HCT116 (cell line): ENCODE measurements at regions not wholly inside any gene's neighbourhood (a gene's known extent, or its start where the extent isn't known, plus 50 kb on each side); places are given as distances from the start of the nearest gene placed in this dataset.

Experiments used
- ATAC-seq: fragments of 200-7000 bp; cut with Tn5 transposase; 2 replicates; pipeline ENCODE4 v1.9.1; 2020; ENCODE audit warnings: mild to moderate bottlenecking, moderate library complexity
- BruUV-seq: library from RNA; stranded (reverse); fragments of 400-500 nt; replicated peaks from 2 replicates; lab custom pipeline; 2021; lab: Mats Ljungman, UMichigan
- CTCF ChIA-PET: fragments of 300-600 bp; sonication (Branson Sonifier 250); formaldehyde crosslinking; loops from one replicate; lab custom pipeline; 2021; ENCODE audit warnings: antibody characterized with exemption; lab: Charles Lee
- POLR2A ChIA-PET: fragments of 300-600, 350-600 bp; sonication (Branson Sonifier 250); formaldehyde crosslinking; loops from one replicate; lab custom pipeline; 2021; ENCODE audit warnings: antibody characterized with exemption; lab: Charles Lee
- RAD21 ChIA-PET, 2 experiments: fragments of 300-600 bp; sonication (Branson Sonifier 250); formaldehyde crosslinking; loops; one replicate each; lab custom pipeline; 2023; ENCODE audit warnings: low total read pairs in 2 of 2; ENCODE audit not compliant: uncharacterized antibody in 2 of 2, unreplicated experiment in 2 of 2, low non-redundant PET in 1 of 2; lab: Charles Lee
- DNase-seq: peaks from one replicate; pipeline ENCODE4 v3.0.0-alpha.2; 2010; ENCODE audit warnings: low read depth, low spot score
- H2AFZ ChIP-seq: fragments of 200-600 bp; shearing (Covaris generic), sonication (generic); 2 replicates; pipeline ENCODE4 v1.6.1; 2017; ENCODE audit warnings: low read depth, mixed run types, mixed read lengths, antibody characterized with exemption, low read length; ENCODE audit not compliant: poor library complexity, severe bottlenecking
- H3K27ac ChIP-seq: 2 replicates; pipeline ENCODE4 v1.5.1; 2012; ENCODE audit warnings: low read depth, low read length
- H3K27me3 ChIP-seq: fragments of 200-600 bp; sonication (generic); 2 replicates; pipeline ENCODE4 v1.6.1; 2016; ENCODE audit warnings: mixed run types, low read length, mixed read lengths; ENCODE audit not compliant: insufficient read depth
- H3K36me3 ChIP-seq, 2 experiments: fragments of 200-500 bp in 1 of 2; fragments of 200-600 bp in 1 of 2; sonication (Bioruptor generic) in 1 of 2; sonication (generic) in 1 of 2; 2 replicates each; pipeline versions ENCODE4 v1.5.1 to v1.6.1; 2014 to 2016; ENCODE audit warnings: low read length in 2 of 2, inconsistent platforms in 1 of 2, mixed read lengths in 1 of 2, mixed run types in 1 of 2; ENCODE audit not compliant: insufficient read depth in 2 of 2, control insufficient read depth in 1 of 2
- H3K4me1 ChIP-seq, 2 experiments: fragments of 200-600 bp in 1 of 2; sonication (generic) in 1 of 2; 2 replicates each; pipeline versions ENCODE4 v1.5.1 to v1.6.1; 2012 to 2017; ENCODE audit warnings: low read length in 2 of 2, inconsistent platforms in 1 of 2, mild to moderate bottlenecking in 1 of 2, mixed read lengths in 1 of 2, mixed run types in 1 of 2, moderate library complexity in 1 of 2; ENCODE audit not compliant: insufficient read depth in 2 of 2, control insufficient read depth in 1 of 2
- H3K4me2 ChIP-seq: fragments of 200-600 bp; sonication (generic); 2 replicates; pipeline ENCODE4 v1.6.1; 2017; ENCODE audit warnings: mixed run types, low read length, mixed read lengths
- H3K4me3 ChIP-seq, 2 experiments: fragments of 200-600 bp in 1 of 2; sonication (generic) in 1 of 2; replicated peaks in 1 of 2; 2 replicates each; pipeline ENCODE4 v1.5.1; 2011 to 2016; ENCODE audit warnings: low read length in 2 of 2, control low read depth in 1 of 2, low read depth in 1 of 2, mild to moderate bottlenecking in 1 of 2, mixed read lengths in 1 of 2, mixed run types in 1 of 2
- H3K79me2 ChIP-seq: fragments of 200-600 bp; sonication (generic); 2 replicates; pipeline ENCODE4 v1.6.1; 2017; ENCODE audit warnings: mild to moderate bottlenecking, mixed run types, low read length, moderate library complexity, mixed read lengths; ENCODE audit not compliant: insufficient read depth
- H3K9ac ChIP-seq: fragments of 200-600 bp; sonication (generic); 2 replicates; pipeline ENCODE4 v1.6.1; 2016; ENCODE audit warnings: low read length, mixed read lengths
- H3K9me2 ChIP-seq: fragments of 200-600 bp; sonication (generic), shearing (Covaris generic); 2 replicates; pipeline ENCODE4 v1.6.1; 2017; ENCODE audit warnings: mixed run types, mild to moderate bottlenecking, moderate library complexity; ENCODE audit not compliant: insufficient read depth
- H3K9me3 ChIP-seq, 2 experiments: fragments of 200-500 bp in 1 of 2; fragments of 200-600 bp in 1 of 2; sonication (Bioruptor generic) in 1 of 2; sonication (generic) in 1 of 2; 2 replicates each; pipeline ENCODE4 v1.6.1; 2014 to 2017; ENCODE audit warnings: low read length in 2 of 2, mixed read lengths in 2 of 2, inconsistent platforms in 1 of 2, low read depth in 1 of 2, mild to moderate bottlenecking in 1 of 2, mixed run types in 1 of 2, moderate library complexity in 1 of 2; ENCODE audit not compliant: control insufficient read depth in 1 of 2, insufficient read depth in 1 of 2
- H4K20me1 ChIP-seq: fragments of 200-600 bp; sonication (generic), shearing (Covaris generic); 2 replicates; pipeline ENCODE4 v1.6.1; 2017; ENCODE audit warnings: mixed run types, mild to moderate bottlenecking, moderate library complexity; ENCODE audit not compliant: insufficient read depth
- ATF3 ChIP-seq: IDR thresholded peaks from 2 replicates; pipeline ENCODE4 v1.6.1; 2012
- CEBPB ChIP-seq: IDR thresholded peaks from 2 replicates; pipeline ENCODE4 v1.6.1; 2012; ENCODE audit warnings: low read depth
- CTCF ChIP-seq, 3 experiments: fragments of 200-600 bp in 1 of 3; sonication (generic) in 1 of 3; IDR thresholded peaks in 2 of 3; conservative IDR thresholded peaks in 1 of 3; 2 replicates each; pipeline ENCODE4 v1.5.1; 2012 to 2017; ENCODE audit warnings: low read depth in 2 of 3, low read length in 2 of 3, antibody characterized with exemption in 1 of 3, borderline replicate concordance in 1 of 3, control low read depth in 1 of 3, mild to moderate bottlenecking in 1 of 3, mixed read lengths in 1 of 3, mixed run types in 1 of 3, moderate library complexity in 1 of 3; ENCODE audit not compliant: insufficient read depth in 1 of 3
- JUND ChIP-seq: IDR thresholded peaks from 2 replicates; pipeline ENCODE4 v1.6.1; 2012
- MAX ChIP-seq: IDR thresholded peaks from 2 replicates; pipeline ENCODE4 v1.6.1; 2012
- POLR2A ChIP-seq: IDR thresholded peaks from 2 replicates; pipeline ENCODE4 v1.7.0; 2011; ENCODE audit warnings: borderline replicate concordance; ENCODE audit not compliant: insufficient read depth, insufficient read length; ENCODE audit errors: extremely low read depth
- REST ChIP-seq: IDR thresholded peaks from 2 replicates; pipeline ENCODE4 v1.6.1; 2012; ENCODE audit warnings: low read depth
- YY1 ChIP-seq: IDR thresholded peaks from 2 replicates; pipeline ENCODE4 v1.6.1; 2011; ENCODE audit warnings: low read length, low read depth, moderate library complexity, mild to moderate bottlenecking; ENCODE audit not compliant: insufficient replicate concordance; ENCODE audit errors: extremely low read depth
- ZFX ChIP-seq: fragments of 450-650 bp; IDR thresholded peaks from 2 replicates; pipeline ENCODE4 v1.6.1; 2017
- intact Hi-C: fragments of 100-400 bp; cut with micrococcal nuclease; formaldehyde crosslinking; loops from 2 replicates; pipeline ENCODE4 v1.10.0; 2022

GRCh38 chr10:65614956-65615565, 1310.8 kb upstream of the LRRTM3 start:
- BruUV-seq = no TSS peak
- Histone ChIP-seq H3K9ac (no peak overlapping the region), H2AFZ (no peak overlapping the region), H3K27ac (no peak overlapping the region), H3K9me3 (0 out of 4 replicates have a peak, but pooled peaks cover 0 to 4% of the 10 kb centered on the region in 2 experiments), H3K9me2 (no peaks in the 10 kb centered on the region), H3K27me3 (no peaks in the 10 kb centered on the region), H4K20me1 (no peaks in the 10 kb centered on the region), H3K4me1 (no peaks in the 10 kb centered on the region), H3K4me3 (no peak overlapping the region), H3K4me2 (no peak overlapping the region), H3K36me3 (peaks cover 0 to 7% of the 10 kb centered on the region in 2 experiments; a peak in 1 of 4 replicates), H3K79me2 (no peaks in the 10 kb centered on the region)
- ChIA-PET CTCF (no interaction called here), RAD21 (no interaction called here), POLR2A (no interaction called here)
- intact Hi-C loops = no loop called here
- no peak for TF ChIP-seq ZFX
- no peak for TF ChIP-seq ATF3
- TF ChIP-seq POLR2A = no peak
- no peak for TF ChIP-seq MAX
- no peak for TF ChIP-seq CTCF (IDR thresholded peaks at IDR 0.05 in 2 of 3, conservative IDR thresholded peaks at IDR 0.05 in 1 of 3; ENCODE audit: borderline replicate concordance in 1 of 3, insufficient read depth in 1 of 3, low read depth in 2 of 3, low read length in 2 of 3)
- no peak for TF ChIP-seq YY1
- TF ChIP-seq CEBPB = no peak
- TF ChIP-seq REST = no peak
- TF ChIP-seq JUND = no peak
- ATAC-seq (no peak), DNase-seq (no peak)
